Type B pancreatic cell (in vitro differentiated cells): ENCODE measurements at regions not wholly inside any gene's neighbourhood (a gene's known extent, or its start where the extent isn't known, plus 50 kb on each side); places are given as distances from the start of the nearest gene placed in this dataset.

Experiments used
- DNase-seq: peaks from one replicate; pipeline ENCODE4 v3.0.0; 2021; ENCODE audit warnings: mixed read lengths; ENCODE audit not compliant: unreplicated experiment; ENCODE audit errors: extremely low spot score
- H3K27ac Mint-ChIP-seq: 2 replicates; pipeline ENCODE4 v1.8.0; 2021; ENCODE audit warnings: mild to moderate bottlenecking, mixed read lengths
- H3K27me3 Mint-ChIP-seq: 2 replicates; pipeline ENCODE4 v1.8.0; 2021; ENCODE audit warnings: mixed read lengths
- H3K36me3 Mint-ChIP-seq: 2 replicates; pipeline ENCODE4 v1.8.0; 2021; ENCODE audit warnings: mixed read lengths
- H3K4me1 Mint-ChIP-seq: one replicate; pipeline ENCODE4 v1.8.0; 2021; ENCODE audit warnings: mixed read lengths; ENCODE audit not compliant: unreplicated experiment
- H3K4me3 Mint-ChIP-seq: 2 replicates; pipeline ENCODE4 v1.8.0; 2021; ENCODE audit warnings: mild to moderate bottlenecking, mixed read lengths
- H3K9me3 Mint-ChIP-seq: 2 replicates; pipeline ENCODE4 v1.8.0; 2021; ENCODE audit warnings: mixed read lengths
- TF ChIP-seq, protein P1 (sequence below): fragments of 200-600 bp; sonication (generic); conservative IDR thresholded peaks from 2 replicates; pipeline ENCODE4 v1.5.0; 2021; ENCODE audit warnings: antibody characterized with exemption, mild to moderate bottlenecking

DNA sequence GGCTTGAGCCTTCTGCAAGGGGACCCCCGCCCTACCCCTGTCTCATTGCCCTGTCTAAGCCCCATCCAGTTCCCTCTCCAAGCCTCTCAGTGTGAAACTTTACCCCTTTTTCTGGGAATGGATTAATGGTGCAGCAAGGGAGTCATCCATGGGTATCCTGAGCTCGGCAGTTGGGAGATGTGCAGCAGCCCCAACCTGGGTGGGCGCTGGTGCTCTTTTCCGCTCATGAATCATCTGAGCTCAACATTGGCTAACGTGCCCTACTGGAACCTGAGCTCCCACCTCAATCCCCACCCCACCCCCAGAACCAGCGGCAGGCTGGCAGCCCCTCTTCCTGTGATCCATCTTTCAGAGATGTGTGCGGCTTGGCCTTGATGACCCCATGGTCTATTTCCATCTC is 130.3 kb upstream of the MSX1 start:
- Mint-ChIP-seq H3K4me1 (peaks cover 5% of the 10 kb centered on the region), H3K36me3 (peaks cover 10% of the 10 kb centered on the region)

DNA sequence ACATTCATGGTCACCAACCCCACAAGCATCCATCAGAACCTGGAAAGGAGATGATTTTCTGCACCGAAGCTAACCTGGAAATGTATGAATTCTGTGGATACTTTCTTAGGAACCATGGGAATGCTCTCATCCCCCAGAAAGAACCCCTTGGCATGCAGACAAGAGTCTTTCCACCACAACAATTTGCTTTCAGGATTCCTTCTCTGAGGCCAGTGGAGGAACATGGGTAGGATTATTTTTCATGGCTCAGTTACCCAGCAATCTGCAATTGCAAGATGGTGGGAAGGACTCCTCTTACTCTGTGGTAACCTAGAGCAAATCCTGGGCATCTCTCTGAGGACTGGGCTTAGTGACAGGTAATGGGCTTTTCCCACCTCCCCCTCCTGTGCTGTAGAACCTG is 131.9 kb upstream of the MSX1 start:
- TF ChIP-seq, protein P1, sequence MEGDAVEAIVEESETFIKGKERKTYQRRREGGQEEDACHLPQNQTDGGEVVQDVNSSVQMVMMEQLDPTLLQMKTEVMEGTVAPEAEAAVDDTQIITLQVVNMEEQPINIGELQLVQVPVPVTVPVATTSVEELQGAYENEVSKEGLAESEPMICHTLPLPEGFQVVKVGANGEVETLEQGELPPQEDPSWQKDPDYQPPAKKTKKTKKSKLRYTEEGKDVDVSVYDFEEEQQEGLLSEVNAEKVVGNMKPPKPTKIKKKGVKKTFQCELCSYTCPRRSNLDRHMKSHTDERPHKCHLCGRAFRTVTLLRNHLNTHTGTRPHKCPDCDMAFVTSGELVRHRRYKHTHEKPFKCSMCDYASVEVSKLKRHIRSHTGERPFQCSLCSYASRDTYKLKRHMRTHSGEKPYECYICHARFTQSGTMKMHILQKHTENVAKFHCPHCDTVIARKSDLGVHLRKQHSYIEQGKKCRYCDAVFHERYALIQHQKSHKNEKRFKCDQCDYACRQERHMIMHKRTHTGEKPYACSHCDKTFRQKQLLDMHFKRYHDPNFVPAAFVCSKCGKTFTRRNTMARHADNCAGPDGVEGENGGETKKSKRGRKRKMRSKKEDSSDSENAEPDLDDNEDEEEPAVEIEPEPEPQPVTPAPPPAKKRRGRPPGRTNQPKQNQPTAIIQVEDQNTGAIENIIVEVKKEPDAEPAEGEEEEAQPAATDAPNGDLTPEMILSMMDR = no peak
- Mint-ChIP-seq H3K4me1 (peaks cover 4% of the 10 kb centered on the region), H3K9me3 (peaks cover 25% of the 10 kb centered on the region), H3K36me3 (peaks cover 10% of the 10 kb centered on the region), H3K4me3 (no peak overlapping the region), H3K27ac (no peak overlapping the region), H3K27me3 (peaks cover 15% of the 10 kb centered on the region)
- DNase-seq = no peak

More for the DNA sequence above, 130.3 kb upstream of the MSX1 start:
- Mint-ChIP-seq H3K27ac (no peak overlapping the region), H3K4me3 (no peak overlapping the region), H3K9me3 (peaks cover 34% of the 10 kb centered on the region), H3K27me3 (peaks cover 25% of the 10 kb centered on the region)
- no peak for DNase-seq
- TF ChIP-seq, protein P1 = no peak

DNA sequence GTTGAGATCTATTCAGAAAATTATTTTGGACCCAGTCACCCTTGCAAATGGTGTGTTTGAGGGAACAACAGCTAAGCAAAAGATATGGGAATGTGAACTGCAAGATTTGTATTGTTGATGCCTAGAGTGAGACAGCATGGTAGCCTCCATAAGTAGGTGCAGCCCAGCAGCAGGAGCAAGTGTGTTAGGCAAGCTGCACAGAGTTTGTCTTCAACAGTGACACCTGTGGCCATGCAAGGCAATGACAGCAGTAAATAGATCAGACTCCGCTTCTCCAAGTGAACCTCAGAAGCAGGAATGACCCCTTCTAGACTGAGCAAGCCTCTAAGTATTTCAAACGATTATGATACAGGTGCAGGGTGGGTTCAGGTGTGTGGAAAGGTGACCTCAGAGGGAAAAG is 133.4 kb upstream of the MSX1 start:
- TF ChIP-seq, protein P1 = peak; percentile 64
- no peak for DNase-seq
- H3K36me3 Mint-ChIP-seq = peaks cover 10% of the 10 kb centered on the region

DNA sequence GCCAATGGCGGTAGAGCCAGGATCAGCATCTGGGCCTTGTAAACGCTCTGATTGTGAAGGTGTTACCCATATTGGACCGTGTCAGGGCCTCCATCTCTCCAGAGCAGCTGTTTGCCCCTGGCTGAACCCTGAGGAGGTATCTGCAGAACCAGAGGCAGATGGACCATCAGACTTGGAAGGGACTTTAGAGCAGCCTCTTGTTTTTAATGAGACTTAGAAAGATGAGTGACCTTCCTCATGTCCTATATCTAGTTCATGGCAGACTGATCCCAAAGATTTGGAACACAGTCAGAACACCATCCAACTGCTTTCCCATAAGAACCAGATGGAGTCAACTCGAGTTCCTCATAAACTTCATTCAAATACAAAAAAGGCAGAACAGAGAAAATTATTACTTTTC is 135.1 kb upstream of the MSX1 start:
- peaks cover 12% of the 10 kb centered on the region for H3K4me1 Mint-ChIP-seq
- peaks cover 20% of the 10 kb centered on the region for H3K9me3 Mint-ChIP-seq
- DNase-seq = no peak
- no peaks in the 10 kb centered on the region for H3K27me3 Mint-ChIP-seq
- peaks cover 10% of the 10 kb centered on the region for H3K36me3 Mint-ChIP-seq
- TF ChIP-seq, protein P1 = no peak
- no peak overlapping the region for H3K27ac Mint-ChIP-seq
- H3K4me3 Mint-ChIP-seq = no peak overlapping the region

More for the DNA sequence above, 133.4 kb upstream of the MSX1 start:
- Mint-ChIP-seq H3K27ac (no peak overlapping the region), H3K4me1 (peaks cover 4% of the 10 kb centered on the region), H3K27me3 (peaks cover 6% of the 10 kb centered on the region), H3K9me3 (peaks cover 20% of the 10 kb centered on the region), H3K4me3 (no peak overlapping the region)

DNA sequence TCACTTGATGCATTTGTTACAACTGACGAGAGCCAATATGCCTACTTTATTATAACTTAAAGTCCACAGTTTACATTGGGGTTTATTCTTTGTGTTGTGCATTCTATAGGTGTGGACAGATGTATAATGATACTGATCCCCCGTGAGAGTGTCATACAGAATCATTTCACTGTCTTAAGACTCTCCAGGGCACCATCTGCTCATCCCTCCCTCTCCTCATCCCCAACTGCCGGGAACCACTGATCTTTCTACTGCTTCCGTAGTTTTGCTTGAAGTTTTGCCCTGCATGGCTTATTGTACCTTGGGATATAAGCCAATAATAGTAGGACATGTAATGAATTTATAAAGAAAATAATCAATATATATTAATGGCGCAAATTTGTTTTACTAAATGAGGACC is 137.8 kb upstream of the MSX1 start:
- H3K4me1 Mint-ChIP-seq = peaks cover 24% of the 10 kb centered on the region
- peaks cover 20% of the 10 kb centered on the region for H3K9me3 Mint-ChIP-seq
- no peaks in the 10 kb centered on the region for H3K27me3 Mint-ChIP-seq
- H3K4me3 Mint-ChIP-seq = no peak overlapping the region
- peaks cover 5% of the 10 kb centered on the region for H3K36me3 Mint-ChIP-seq
- no peak overlapping the region for H3K27ac Mint-ChIP-seq
- TF ChIP-seq, protein P1 = no peak
- DNase-seq = no peak

DNA sequence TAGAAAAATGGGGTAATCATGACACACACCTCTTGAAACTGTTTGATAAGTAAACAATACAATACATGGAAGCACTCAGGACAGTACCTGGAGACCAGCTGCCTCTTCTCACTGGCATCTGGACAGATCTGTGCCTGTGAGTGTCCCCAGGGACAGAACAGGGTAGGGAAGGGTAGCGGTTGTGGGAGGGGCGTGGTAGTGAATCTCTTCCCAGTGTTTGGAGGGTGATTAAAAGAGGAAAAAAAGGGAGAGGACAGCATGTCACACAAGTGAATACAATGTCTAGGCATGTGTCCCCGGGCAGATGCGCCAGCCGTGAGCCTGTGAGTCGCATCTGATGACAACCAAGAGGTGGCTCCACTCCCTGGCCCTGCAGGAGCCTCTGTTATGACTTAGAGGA is 138.8 kb upstream of the MSX1 start:
- H3K27ac Mint-ChIP-seq = no peak overlapping the region

More for the DNA sequence above, 138.8 kb upstream of the MSX1 start:
- TF ChIP-seq, protein P1 = no peak
- H3K4me1 Mint-ChIP-seq = peaks cover 28% of the 10 kb centered on the region
- no peak overlapping the region for H3K4me3 Mint-ChIP-seq
- peaks cover 5% of the 10 kb centered on the region for H3K36me3 Mint-ChIP-seq
- DNase-seq = no peak
- H3K27me3 Mint-ChIP-seq = no peaks in the 10 kb centered on the region
- peaks cover 10% of the 10 kb centered on the region for H3K9me3 Mint-ChIP-seq
